Endothelial cell (in vitro differentiated cells): ENCODE measurements at regions not wholly inside any gene's neighbourhood (a gene's known extent, or its start where the extent isn't known, plus 50 kb on each side); places are given as distances from the start of the nearest gene placed in this dataset.

Source experiments
- DNase-seq: peaks from one replicate; pipeline ENCODE4 v3.0.0; 2021; ENCODE audit warnings: low spot score
- H3K27ac Mint-ChIP-seq: one replicate; pipeline ENCODE4 v1.8.0; 2021; ENCODE audit warnings: mixed read lengths, inconsistent platforms; ENCODE audit not compliant: unreplicated experiment
- H3K27me3 Mint-ChIP-seq: one replicate; pipeline ENCODE4 v1.8.0; 2021; ENCODE audit warnings: mild to moderate bottlenecking, moderate library complexity, mixed read lengths, inconsistent platforms; ENCODE audit not compliant: unreplicated experiment
- H3K36me3 Mint-ChIP-seq: one replicate; pipeline ENCODE4 v1.8.0; 2021; ENCODE audit warnings: mild to moderate bottlenecking, low read depth, mixed read lengths, inconsistent platforms; ENCODE audit not compliant: unreplicated experiment
- H3K4me1 Mint-ChIP-seq: one replicate; pipeline ENCODE4 v1.8.0; 2021; ENCODE audit warnings: mild to moderate bottlenecking, mixed read lengths, inconsistent platforms; ENCODE audit not compliant: unreplicated experiment
- H3K4me3 Mint-ChIP-seq: one replicate; pipeline ENCODE4 v1.8.0; 2021; ENCODE audit warnings: mild to moderate bottlenecking, mixed read lengths, inconsistent platforms; ENCODE audit not compliant: unreplicated experiment
- H3K9me3 Mint-ChIP-seq: one replicate; pipeline ENCODE4 v1.8.0; 2021; ENCODE audit warnings: mixed read lengths, inconsistent platforms; ENCODE audit not compliant: unreplicated experiment
- CTCF ChIP-seq: fragments of 200-600 bp; sonication (generic); IDR thresholded peaks from one replicate; pipeline ENCODE4 v1.5.0; 2021; ENCODE audit warnings: antibody characterized with exemption; ENCODE audit not compliant: unreplicated experiment

DNA sequence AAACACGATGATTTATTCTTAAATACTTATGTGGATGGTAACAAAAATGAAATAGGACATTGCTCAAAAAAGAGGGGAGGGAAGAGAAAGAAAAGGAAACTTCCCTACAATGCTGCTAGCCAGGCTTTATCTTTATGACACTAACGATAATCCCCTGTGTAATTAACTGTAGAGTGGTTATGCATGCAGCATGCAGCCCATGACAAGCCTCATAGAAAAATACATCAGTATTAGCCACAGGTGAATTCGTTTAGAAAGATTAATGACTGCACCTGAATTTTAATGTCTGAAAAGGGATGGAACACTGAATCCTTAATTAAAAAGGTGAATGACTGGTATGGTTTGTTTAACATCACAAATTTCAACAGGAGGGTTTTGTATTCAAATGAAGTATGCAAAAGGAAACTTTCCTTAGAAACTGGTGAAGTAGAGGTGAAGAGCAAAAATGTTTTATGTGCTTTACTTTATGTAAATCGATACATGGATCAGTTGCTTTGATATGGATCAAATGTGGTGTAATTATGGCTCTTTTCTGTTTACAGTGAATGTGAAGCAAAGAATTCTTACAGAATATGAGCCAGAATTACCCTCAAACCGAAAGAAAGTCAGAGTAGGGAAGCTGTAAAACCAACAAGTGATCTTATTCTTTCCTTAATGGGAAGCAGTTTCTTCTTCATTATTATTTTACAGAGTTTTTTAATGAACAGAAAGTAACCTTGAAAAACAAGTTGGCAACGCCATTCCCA is 569.6 kb upstream of the ADGRL2 start:
- H3K4me1 Mint-ChIP-seq: no peaks in the 10 kb centered on the region
- no peaks in the 10 kb centered on the region for H3K36me3 Mint-ChIP-seq
- H3K27ac Mint-ChIP-seq: no peak overlapping the region
- no peak overlapping the region for H3K4me3 Mint-ChIP-seq
- DNase-seq: no peak
- no peaks in the 10 kb centered on the region for H3K27me3 Mint-ChIP-seq
- H3K9me3 Mint-ChIP-seq: no peaks in the 10 kb centered on the region
- no peak for TF ChIP-seq CTCF

GRCh38 chr1:81228926-81229325 is 571.8 kb upstream of the ADGRL2 start:
- Mint-ChIP-seq H3K36me3 (no peaks in the 10 kb centered on the region), H3K27ac (no peak overlapping the region), H3K27me3 (peaks cover 1% of the 10 kb centered on the region), H3K4me3 (no peak overlapping the region), H3K9me3 (no peaks in the 10 kb centered on the region), H3K4me1 (no peaks in the 10 kb centered on the region)
- no peak for TF ChIP-seq CTCF
- no peak for DNase-seq

- Mint-ChIP-seq H3K9me3 (no peaks in the 10 kb centered on the region), H3K4me3 (no peak overlapping the region), H3K36me3 (no peaks in the 10 kb centered on the region), H3K4me1 (no peaks in the 10 kb centered on the region), H3K27ac (no peak overlapping the region), H3K27me3 (peaks cover 1% of the 10 kb centered on the region)
- no peak for TF ChIP-seq CTCF
- no peak for DNase-seq
Observed at GRCh38 chr1:81226603-81226928, 574.2 kb upstream of the ADGRL2 start.

DNA sequence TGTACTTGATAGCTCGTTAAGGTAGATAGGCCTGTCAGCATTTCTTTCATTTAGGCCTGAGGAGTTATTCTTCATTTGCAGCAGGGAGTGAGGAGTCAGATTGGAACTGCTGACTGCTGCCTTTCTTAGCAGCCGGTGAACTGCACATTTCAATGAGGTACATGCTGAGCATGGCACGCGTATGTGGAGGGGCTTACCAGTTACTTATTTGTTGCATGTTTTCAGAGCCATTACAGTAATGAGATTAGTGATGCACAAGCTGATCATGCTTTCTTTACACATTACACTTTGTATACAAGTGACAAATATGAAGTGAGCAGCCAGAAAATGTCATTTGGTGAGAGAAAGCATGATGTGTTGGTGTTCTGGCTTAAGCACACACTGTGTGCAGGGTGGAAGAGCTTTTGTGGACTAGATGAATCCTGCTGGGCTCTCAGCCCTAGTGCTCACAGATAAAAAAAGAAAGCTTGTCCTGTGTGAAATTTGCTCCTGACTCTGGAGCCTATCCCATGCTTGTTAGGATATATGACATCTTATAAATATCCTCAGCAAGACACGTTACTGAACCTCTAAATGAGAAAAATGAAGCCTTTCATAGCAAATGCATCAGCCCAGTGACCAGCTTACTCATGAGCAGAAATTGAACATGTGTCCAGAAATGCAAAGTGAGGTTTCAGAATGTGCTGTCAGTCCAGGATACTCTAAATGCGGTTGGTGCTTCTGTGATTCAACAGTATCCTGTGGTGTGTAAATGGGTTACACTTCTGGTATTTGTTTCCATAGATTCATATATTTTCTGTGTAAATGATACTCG is 574.7 kb upstream of the ADGRL2 start:
- Mint-ChIP-seq H3K4me3 (no peak overlapping the region), H3K36me3 (no peaks in the 10 kb centered on the region), H3K27ac (no peak overlapping the region)

More for the DNA sequence above, 574.7 kb upstream of the ADGRL2 start:
- no peak for TF ChIP-seq CTCF
- no peak for DNase-seq
- Mint-ChIP-seq H3K27me3 (peaks cover 1% of the 10 kb centered on the region), H3K9me3 (no peaks in the 10 kb centered on the region), H3K4me1 (no peaks in the 10 kb centered on the region)
